ENCODE measurements at regions not wholly inside any gene's neighbourhood (a gene's known extent, or its start where the extent isn't known, plus 50 kb on each side); places are given as distances from the start of the nearest gene placed in this dataset.

GRCh38 chr5:172579403-172579990 is 61.6 kb upstream of the NEURL1B start (continued):
- TF ChIP-seq CHCHD3 (CRISPR knock-in tag; IDR thresholded peaks at IDR 0.05) (no peak), GABPB2 (CRISPR knock-in tag; conservative IDR thresholded peaks at IDR 0.05) (no peak), EGR1 (conservative IDR thresholded peaks at IDR 0.05) (no peak), FOXK1 (CRISPR knock-in tag; IDR thresholded peaks at IDR 0.05; ENCODE audit: borderline replicate concordance) (no peak), SP2 (IDR thresholded peaks at IDR 0.05; ENCODE audit: extremely low read depth, low read depth, low read length, poor library complexity, severe bottlenecking) (no peak), UBTF (IDR thresholded peaks at IDR 0.05; ENCODE audit: borderline replicate concordance in 1 of 2, low read depth in 2 of 2, low read length in 2 of 2) (no peak)

- H3K4me2 ChIP-seq (ENCODE audit: insufficient read depth, low read length): no peak overlapping the region
- H3K9me1 ChIP-seq (ENCODE audit: control insufficient read depth, insufficient read depth, low read length): no peaks in the 10 kb centered on the region
- H3K9ac ChIP-seq (ENCODE audit: insufficient read depth in 1 of 2, low read depth in 2 of 2, low read length in 2 of 2): no peak overlapping the region
- no peak overlapping the region for H2AFZ ChIP-seq (ENCODE audit: low read depth, low read length)
- 0% methylated on average over 5 of the region's 7 CpGs for WGBS (ENCODE audit: insufficient coverage, low coverage, missing lambda C conversion rate)
- no peaks in the 10 kb centered on the region for H3K4me1 ChIP-seq (replicated peaks in 1 of 2; ENCODE audit: control insufficient read depth in 2 of 2, insufficient read depth in 2 of 2, low read length in 2 of 2)
- no peaks in the 10 kb centered on the region for H3K9me3 ChIP-seq (replicated peaks; ENCODE audit: control insufficient read depth, insufficient read depth, low read depth, low read length)
- no peak overlapping the region for H3K27ac ChIP-seq (ENCODE audit: extremely low read depth, low read depth, low read length)
- peaks cover 0 to 34% of the 10 kb centered on the region in 2 experiments; a peak in 3 of 5 replicates for H3K27me3 ChIP-seq (ENCODE audit: control insufficient read depth in 2 of 2, insufficient read depth in 2 of 2, low read length in 2 of 2)
- no peaks in the 10 kb centered on the region for H4K20me1 ChIP-seq (replicated peaks; ENCODE audit: control insufficient read depth, insufficient read depth, low read length)
- DNase-seq (ENCODE audit: extremely low read depth in 1 of 4, low spot score in 3 of 4): no peak
- H3K4me3 ChIP-seq: no peak overlapping the region
- intact Hi-C loops (cut with micrococcal nuclease): loop anchor here (10.0 kb wide), 1 partner anchor 117 kb away; no protein-coding TSS in a partner anchor
- no peak for ATAC-seq
- no peak for FAIRE-seq
- H3K36me3 ChIP-seq (ENCODE audit: control insufficient read depth, insufficient read depth, low read length): no peaks in the 10 kb centered on the region
- TF ChIP-seq RBM25 (IDR thresholded peaks at IDR 0.05; ENCODE audit: low read depth, low read length, severe bottlenecking): peak; percentile 21
- no peak for TF ChIP-seq TEAD2 (tag; IDR thresholded peaks at IDR 0.05)
- no peak for TF ChIP-seq RBM17 (IDR thresholded peaks at IDR 0.05; ENCODE audit: borderline replicate concordance, low read depth, low read length)
- no peak for TF ChIP-seq ESRRB (CRISPR knock-in tag; IDR thresholded peaks at IDR 0.05; ENCODE audit: borderline replicate concordance)
- TF ChIP-seq FOXJ2 (tag; IDR thresholded peaks at IDR 0.05): no peak
- TF ChIP-seq ZNF232 (CRISPR knock-in tag; IDR thresholded peaks at IDR 0.05): no peak
- TF ChIP-seq KHSRP (IDR thresholded peaks at IDR 0.05): no peak
- no peak for TF ChIP-seq ZNF263 (CRISPR knock-in tag; IDR thresholded peaks at IDR 0.05; ENCODE audit: borderline replicate concordance)
- peak; percentile 21 for TF ChIP-seq ZFP36 (IDR thresholded peaks at IDR 0.05; ENCODE audit: low read depth, low read length, partially characterized antibody)
- no peak for TF ChIP-seq FUS (optimal IDR thresholded peaks at IDR 0.05; ENCODE audit: low read depth, low read length)
- TF ChIP-seq NRF1 (conservative IDR thresholded peaks at IDR 0.05 in 1 of 2, IDR thresholded peaks at IDR 0.05 in 1 of 2): no peak
- TF ChIP-seq SMARCA5 (IDR thresholded peaks at IDR 0.05): no peak
- in situ Hi-C loops (cut with MboI): no loop called here
- POLR2A ChIA-PET: interaction anchor here (1.1 to 1.6 kb wide), 3 partner anchors 11 to 13 kb away, joined by 3 to 4 read pairs (median 4); no protein-coding TSS in a partner anchor
- no peaks in the 10 kb centered on the region for H3K79me2 ChIP-seq (ENCODE audit: control insufficient read depth, insufficient read depth, low read length)
- CTCF ChIA-PET (ENCODE audit: low intra/inter-chr PET ratio): no interaction called here
- BruUV-seq (replicated peaks): no TSS peak
These were observed 63.7 kb upstream of the NEURL1B start for GRCh38 chr5:172577267-172577909.
